Tibial artery (tissue), 4 donors: ENCODE measurements at regions not wholly inside any gene's neighbourhood (a gene's known extent, or its start where the extent isn't known, plus 50 kb on each side); places are given as distances from the start of the nearest gene placed in this dataset.

ENCODE experiments used
- DNase-seq, 2 donors: peaks; one replicate each; pipeline ENCODE4 v3.0.0-alpha.2; 2019
- H3K27ac ChIP-seq, 2 donors: fragments of 200-600 bp; sonication (generic) in 1 of 2; 1 replicate in 1 of 2; 2 replicates in 1 of 2; pipeline ENCODE4 v1.5.1; 2018 to 2019; ENCODE audit warnings: mild to moderate bottlenecking in 1 of 2
- H3K27me3 ChIP-seq, 2 donors: fragments of 200-600 bp; sonication (generic) in 1 of 2; one replicate each; pipeline versions ENCODE4 v1.5.1 to v1.6.0; 2016 to 2019
- H3K36me3 ChIP-seq, 3 donors: fragments of 200-600 bp; sonication (generic) in 2 of 3; one replicate each; pipeline ENCODE4 v1.5.1; 2016 to 2019; ENCODE audit warnings: mild to moderate bottlenecking in 2 of 3
- H3K4me1 ChIP-seq, 4 donors: fragments of 200-600 bp; sonication (generic) in 2 of 4; 1 replicate in 3 of 4; 2 replicates in 1 of 4; pipeline ENCODE4 v1.5.1; 2016 to 2019
- H3K4me3 ChIP-seq, 2 donors: fragments of 200-600 bp; sonication (generic) in 1 of 2; 1 replicate in 1 of 2; 2 replicates in 1 of 2; pipeline ENCODE4 v1.5.1; 2018 to 2019; ENCODE audit warnings: mild to moderate bottlenecking in 2 of 2
- H3K9me3 ChIP-seq, 3 donors: fragments of 200-600 bp; sonication (generic) in 1 of 3; one replicate each; pipeline ENCODE4 v1.5.1; 2016 to 2019
- intact Hi-C: fragments of 100-400 bp; cut with DNase I; formaldehyde crosslinking; loops from one replicate; pipeline ENCODE4 v1.15.0; 2023; ENCODE audit warnings: low total_unique reads
- TF ChIP-seq, protein P1 (sequence below), 2 experiments: fragments of 200-600 bp in 1 of 2; fragments of 450-650 bp in 1 of 2; IDR thresholded peaks; one replicate each; pipeline ENCODE4 v1.5.1; 2017 to 2019; ENCODE audit warnings: antibody characterized with exemption in 2 of 2, mild to moderate bottlenecking in 1 of 2, moderate library complexity in 1 of 2

DNA sequence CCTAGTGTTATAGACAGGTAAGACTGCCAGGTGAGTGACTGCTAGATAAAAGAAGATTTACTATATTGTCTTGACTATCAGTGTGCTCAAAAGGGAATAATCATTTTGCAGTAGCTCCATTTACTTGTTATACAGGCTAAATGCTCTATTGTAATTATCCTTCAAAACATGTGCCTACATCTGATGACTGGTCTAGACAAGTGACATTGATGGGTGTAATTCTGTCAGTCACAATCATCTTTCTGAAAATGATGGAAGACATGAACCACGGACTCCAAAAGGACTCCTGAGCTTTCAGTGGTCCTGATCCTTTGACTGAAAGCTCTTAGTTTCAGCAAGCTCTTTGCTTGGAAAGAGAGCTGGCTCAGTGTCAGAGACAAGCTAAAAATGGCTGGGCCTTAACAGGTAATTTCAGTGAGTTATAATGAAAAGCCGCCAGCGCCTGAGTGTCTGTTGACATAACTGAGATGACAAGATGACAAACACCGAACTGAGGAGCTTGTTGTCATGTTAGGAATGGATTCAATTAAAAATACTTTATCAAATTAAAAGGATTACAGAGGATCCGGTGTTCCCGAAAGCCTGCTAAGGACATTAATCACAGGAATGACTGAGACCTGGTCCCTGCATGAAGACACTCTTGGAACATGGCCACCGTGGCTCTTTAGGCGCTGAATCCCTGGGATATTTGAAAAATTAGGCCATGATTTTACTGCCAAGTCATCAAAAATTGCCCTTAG lies 141.7 kb downstream of the CMPK2 start:
- H3K9me3 ChIP-seq, result no peaks in the 10 kb centered on the region
- no peak for DNase-seq
- TF ChIP-seq, protein P1, sequence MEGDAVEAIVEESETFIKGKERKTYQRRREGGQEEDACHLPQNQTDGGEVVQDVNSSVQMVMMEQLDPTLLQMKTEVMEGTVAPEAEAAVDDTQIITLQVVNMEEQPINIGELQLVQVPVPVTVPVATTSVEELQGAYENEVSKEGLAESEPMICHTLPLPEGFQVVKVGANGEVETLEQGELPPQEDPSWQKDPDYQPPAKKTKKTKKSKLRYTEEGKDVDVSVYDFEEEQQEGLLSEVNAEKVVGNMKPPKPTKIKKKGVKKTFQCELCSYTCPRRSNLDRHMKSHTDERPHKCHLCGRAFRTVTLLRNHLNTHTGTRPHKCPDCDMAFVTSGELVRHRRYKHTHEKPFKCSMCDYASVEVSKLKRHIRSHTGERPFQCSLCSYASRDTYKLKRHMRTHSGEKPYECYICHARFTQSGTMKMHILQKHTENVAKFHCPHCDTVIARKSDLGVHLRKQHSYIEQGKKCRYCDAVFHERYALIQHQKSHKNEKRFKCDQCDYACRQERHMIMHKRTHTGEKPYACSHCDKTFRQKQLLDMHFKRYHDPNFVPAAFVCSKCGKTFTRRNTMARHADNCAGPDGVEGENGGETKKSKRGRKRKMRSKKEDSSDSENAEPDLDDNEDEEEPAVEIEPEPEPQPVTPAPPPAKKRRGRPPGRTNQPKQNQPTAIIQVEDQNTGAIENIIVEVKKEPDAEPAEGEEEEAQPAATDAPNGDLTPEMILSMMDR (IDR thresholded peaks at IDR 0.05), result no peak
- no peaks in the 10 kb centered on the region for H3K4me1 ChIP-seq
- no peak overlapping the region for H3K4me3 ChIP-seq
- H3K36me3 ChIP-seq, result no peaks in the 10 kb centered on the region
- no peaks in the 10 kb centered on the region for H3K27me3 ChIP-seq
- intact Hi-C loops, result no loop called here
- no peak overlapping the region for H3K27ac ChIP-seq

DNA sequence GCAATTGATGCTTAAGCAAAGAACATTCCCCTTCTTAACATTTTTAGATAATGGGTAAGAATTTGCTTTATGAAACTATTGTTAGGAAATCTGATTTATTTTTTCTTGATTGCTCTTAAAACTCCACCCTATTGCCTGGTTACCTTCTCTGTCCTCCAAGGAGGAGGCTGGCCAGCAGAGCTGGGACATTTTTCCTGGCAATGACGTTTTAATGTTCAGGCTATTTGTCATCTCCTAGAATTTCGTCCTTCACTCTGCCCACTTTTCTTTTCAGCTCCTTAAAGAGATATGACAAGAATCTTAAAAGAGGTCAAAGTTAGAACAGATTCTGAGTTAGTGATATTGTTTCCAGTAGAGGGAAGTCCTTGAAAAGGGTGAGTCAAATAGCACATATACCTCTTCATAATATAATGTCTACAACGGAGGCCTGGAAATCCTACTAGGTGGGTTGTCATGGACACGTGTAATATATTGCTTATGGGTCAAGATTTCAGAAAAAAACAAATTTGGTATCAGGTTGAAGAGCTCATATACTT lies 141.0 kb downstream of the CMPK2 start:
- TF ChIP-seq, protein P1 (IDR thresholded peaks at IDR 0.05), result no peak
- intact Hi-C loops, result no loop called here
- no peak for DNase-seq
- Histone ChIP-seq H3K4me1 (no peaks in the 10 kb centered on the region), H3K27me3 (no peaks in the 10 kb centered on the region), H3K9me3 (no peaks in the 10 kb centered on the region), H3K27ac (no peak overlapping the region), H3K36me3 (no peaks in the 10 kb centered on the region), H3K4me3 (no peak overlapping the region)

DNA sequence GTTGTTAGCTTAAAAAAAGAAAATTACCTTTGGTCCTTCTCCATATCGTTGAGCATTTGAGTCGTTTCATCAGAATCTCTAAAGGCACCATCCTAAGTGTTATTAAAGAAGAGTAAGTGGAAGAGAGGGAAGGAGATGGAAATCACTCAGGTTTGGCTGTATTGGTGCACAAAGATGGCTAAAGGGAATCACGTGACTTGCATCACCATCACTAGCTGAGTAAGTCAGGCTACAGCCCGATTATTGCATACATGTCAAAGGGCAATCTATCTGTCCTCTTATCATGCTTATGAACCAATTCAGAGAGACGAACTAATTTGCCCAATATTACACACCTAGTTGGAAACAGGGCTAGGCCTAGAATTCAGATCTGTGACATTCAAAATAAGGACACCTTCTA lies 137.6 kb downstream of the CMPK2 start:
- Histone ChIP-seq H3K27ac (no peak overlapping the region), H3K4me3 (no peak overlapping the region), H3K4me1 (no peaks in the 10 kb centered on the region), H3K27me3 (no peaks in the 10 kb centered on the region), H3K9me3 (no peaks in the 10 kb centered on the region), H3K36me3 (no peaks in the 10 kb centered on the region)
- TF ChIP-seq, protein P1 (IDR thresholded peaks at IDR 0.05), result no peak
- intact Hi-C loops, result no loop called here
- DNase-seq, result no peak

DNA sequence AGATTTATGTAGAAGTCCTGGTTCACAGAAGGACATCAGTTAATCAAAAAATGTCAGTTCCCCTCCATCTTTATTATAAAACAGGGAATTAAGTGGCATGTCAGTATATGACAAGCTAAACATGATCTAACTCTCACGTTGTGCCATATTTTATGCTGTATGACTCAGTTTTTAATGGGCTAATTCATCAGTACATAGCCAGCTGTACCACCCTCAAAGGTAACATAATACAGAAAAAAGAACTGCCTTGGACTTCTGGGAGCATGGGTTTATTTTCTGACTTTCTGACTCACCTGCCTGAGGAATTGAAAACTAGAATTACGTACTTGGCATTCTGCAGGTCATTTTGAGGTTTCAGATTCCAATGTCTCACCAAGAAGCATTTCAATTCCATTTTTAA lies 135.7 kb downstream of the CMPK2 start:
- Histone ChIP-seq H3K4me3 (no peak overlapping the region), H3K9me3 (no peaks in the 10 kb centered on the region), H3K4me1 (no peaks in the 10 kb centered on the region), H3K36me3 (no peaks in the 10 kb centered on the region), H3K27me3 (no peaks in the 10 kb centered on the region), H3K27ac (no peak overlapping the region)
- intact Hi-C loops, result no loop called here
- TF ChIP-seq, protein P1 (IDR thresholded peaks at IDR 0.05), result no peak
- DNase-seq, result no peak

DNA sequence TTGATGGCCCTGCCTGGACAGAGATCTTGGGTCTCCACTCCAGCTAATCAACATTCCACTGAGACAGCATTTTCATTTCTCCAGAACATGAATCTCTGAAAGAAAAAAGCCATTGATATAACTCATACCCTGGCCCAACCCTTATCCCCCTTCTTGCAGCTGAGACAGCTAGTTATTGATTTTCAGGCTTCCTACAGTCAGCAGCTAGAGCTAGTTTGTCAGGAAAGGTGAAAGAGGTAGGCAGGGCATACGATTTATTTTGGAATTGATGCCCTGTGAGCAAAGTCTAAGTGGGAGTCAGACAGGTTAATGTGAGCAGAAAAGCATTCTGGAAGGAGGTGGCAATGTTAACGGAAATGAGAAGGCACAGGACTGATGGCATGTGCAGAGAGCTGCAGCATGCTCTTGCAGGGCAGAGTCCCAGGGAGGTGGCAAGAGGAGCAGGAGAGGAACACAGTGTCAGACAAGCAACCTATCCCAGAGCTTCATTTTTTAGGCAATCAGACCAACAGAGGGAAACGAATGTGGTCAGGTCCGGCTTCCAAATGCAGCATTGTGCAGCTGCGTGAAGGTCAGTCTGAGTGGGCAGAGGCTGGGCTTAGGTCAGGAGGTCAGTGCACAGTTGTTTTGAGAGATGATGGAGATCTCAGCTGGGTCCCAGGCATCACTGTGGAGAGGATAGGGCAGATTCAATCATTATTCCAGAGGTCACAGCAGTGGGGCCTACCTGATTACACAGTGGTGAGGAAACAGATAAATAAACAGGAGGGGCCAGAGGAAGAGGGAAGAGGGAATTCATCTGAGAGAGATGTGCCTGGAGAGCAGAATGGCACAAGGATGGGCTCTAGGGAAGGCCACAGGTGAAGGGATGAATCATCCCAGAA lies 134.8 kb downstream of the CMPK2 start:
- H3K4me1 ChIP-seq, result no peaks in the 10 kb centered on the region
- DNase-seq, result no peak
- no peak overlapping the region for H3K27ac ChIP-seq
- no peak overlapping the region for H3K4me3 ChIP-seq
- no peaks in the 10 kb centered on the region for H3K36me3 ChIP-seq
- TF ChIP-seq, protein P1 (IDR thresholded peaks at IDR 0.05), result no peak
- intact Hi-C loops, result no loop called here
- H3K27me3 ChIP-seq, result no peaks in the 10 kb centered on the region
- H3K9me3 ChIP-seq, result no peaks in the 10 kb centered on the region
